Activated CD8-positive, alpha-beta T cell treated with anti-CD3 and anti-CD28 coated beads for 36 hours (primary cell): ENCODE measurements at regions not wholly inside any gene's neighbourhood (a gene's known extent, or its start where the extent isn't known, plus 50 kb on each side); places are given as distances from the start of the nearest gene placed in this dataset.

Experiments used
- ATAC-seq: fragments of 200-7000 bp; cut with Tn5 transposase; one replicate; pipeline ENCODE4 v1.10.0; 2021; ENCODE audit warnings: mild to moderate bottlenecking, moderate library complexity
- CTCF ChIA-PET: fragments of 350-600 bp; sonication (Branson Sonifier 250); formaldehyde crosslinking; loops from one replicate; lab custom pipeline; 2021; ENCODE audit warnings: antibody characterized with exemption; lab: Charles Lee
- POLR2A ChIA-PET: fragments of 350-600 bp; sonication (Branson Sonifier 250); formaldehyde crosslinking; loops from one replicate; lab custom pipeline; 2021; ENCODE audit warnings: antibody characterized with exemption; lab: Charles Lee
- DNase-seq: peaks from one replicate; pipeline ENCODE4 v3.0.0-alpha.2; 2020
- H3K27ac Mint-ChIP-seq: one replicate; pipeline ENCODE4 v1.8.0; 2021; ENCODE audit warnings: mild to moderate bottlenecking, mixed read lengths
- H3K27me3 Mint-ChIP-seq: one replicate; pipeline ENCODE4 v1.8.0; 2021; ENCODE audit warnings: mixed read lengths
- H3K36me3 Mint-ChIP-seq: one replicate; pipeline ENCODE4 v1.8.0; 2021; ENCODE audit warnings: low read depth, mixed read lengths
- H3K4me1 Mint-ChIP-seq: one replicate; pipeline ENCODE4 v1.8.0; 2021; ENCODE audit warnings: low read depth, mixed read lengths
- H3K4me3 Mint-ChIP-seq: one replicate; pipeline ENCODE4 v1.8.0; 2021; ENCODE audit warnings: mild to moderate bottlenecking, moderate library complexity, mixed read lengths
- H3K9me3 Mint-ChIP-seq: one replicate; pipeline ENCODE4 v1.8.0; 2021; ENCODE audit warnings: mixed read lengths
- CTCF ChIP-seq: fragments of 200-600 bp; IDR thresholded peaks from one replicate; pipeline ENCODE4 v1.8.0; 2022; ENCODE audit warnings: antibody characterized with exemption, mild to moderate bottlenecking
- intact Hi-C: fragments of 100-400 bp; cut with micrococcal nuclease; formaldehyde crosslinking; loops from one replicate; pipeline ENCODE4 v1.10.0; 2022

GRCh38 chr5:63655043-63655442 is 307.2 kb downstream of the HTR1A start:
- DNase-seq = no peak
- TF ChIP-seq CTCF = no peak
- H3K4me3 Mint-ChIP-seq = no peak overlapping the region
- H3K36me3 Mint-ChIP-seq = no peaks in the 10 kb centered on the region
- no peaks in the 10 kb centered on the region for H3K4me1 Mint-ChIP-seq
- peaks cover 9% of the 10 kb centered on the region for H3K9me3 Mint-ChIP-seq
- ATAC-seq = no peak
- no peaks in the 10 kb centered on the region for H3K27me3 Mint-ChIP-seq
- intact Hi-C loops = no loop called here
- H3K27ac Mint-ChIP-seq = no peak overlapping the region
- CTCF ChIA-PET = no interaction called here
- POLR2A ChIA-PET = no interaction called here

GRCh38 chr5:63650581-63650980 is 311.7 kb downstream of the HTR1A start:
- no peaks in the 10 kb centered on the region for H3K4me1 Mint-ChIP-seq
- ATAC-seq (no peak), DNase-seq (no peak)
- H3K9me3 Mint-ChIP-seq = peaks cover 1% of the 10 kb centered on the region
- H3K27ac Mint-ChIP-seq = no peak overlapping the region
- CTCF ChIA-PET = no interaction called here
- H3K36me3 Mint-ChIP-seq = no peaks in the 10 kb centered on the region
- no peaks in the 10 kb centered on the region for H3K27me3 Mint-ChIP-seq
- TF ChIP-seq CTCF = no peak
- POLR2A ChIA-PET = no interaction called here
- H3K4me3 Mint-ChIP-seq = no peak overlapping the region
- intact Hi-C loops = no loop called here

DNA sequence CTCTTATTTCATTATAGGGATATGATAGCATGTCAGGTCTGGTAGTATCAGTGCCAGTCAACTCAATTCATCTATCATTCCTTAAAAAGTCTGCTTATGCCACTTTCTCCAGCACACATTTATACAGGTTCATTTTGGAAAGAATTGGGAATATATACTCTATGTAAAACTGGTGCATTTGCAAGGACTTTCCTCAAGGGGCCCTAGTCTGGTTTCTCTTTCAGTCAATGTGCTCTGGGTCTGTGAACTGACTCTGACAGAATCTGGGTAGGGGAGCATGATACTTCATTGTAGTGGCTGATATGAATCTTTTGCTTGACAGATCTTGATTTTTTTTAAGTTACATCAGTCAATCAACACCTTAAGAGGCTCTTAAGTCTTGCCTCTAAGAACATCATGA is 313.9 kb downstream of the HTR1A start:
- Mint-ChIP-seq H3K4me3 (no peak overlapping the region), H3K36me3 (no peaks in the 10 kb centered on the region), H3K4me1 (no peaks in the 10 kb centered on the region), H3K27me3 (no peaks in the 10 kb centered on the region), H3K9me3 (no peaks in the 10 kb centered on the region), H3K27ac (no peak overlapping the region)
- POLR2A ChIA-PET = no interaction called here
- ATAC-seq = no peak
- no peak for DNase-seq
- TF ChIP-seq CTCF = no peak
- CTCF ChIA-PET = no interaction called here
- intact Hi-C loops = no loop called here

DNA sequence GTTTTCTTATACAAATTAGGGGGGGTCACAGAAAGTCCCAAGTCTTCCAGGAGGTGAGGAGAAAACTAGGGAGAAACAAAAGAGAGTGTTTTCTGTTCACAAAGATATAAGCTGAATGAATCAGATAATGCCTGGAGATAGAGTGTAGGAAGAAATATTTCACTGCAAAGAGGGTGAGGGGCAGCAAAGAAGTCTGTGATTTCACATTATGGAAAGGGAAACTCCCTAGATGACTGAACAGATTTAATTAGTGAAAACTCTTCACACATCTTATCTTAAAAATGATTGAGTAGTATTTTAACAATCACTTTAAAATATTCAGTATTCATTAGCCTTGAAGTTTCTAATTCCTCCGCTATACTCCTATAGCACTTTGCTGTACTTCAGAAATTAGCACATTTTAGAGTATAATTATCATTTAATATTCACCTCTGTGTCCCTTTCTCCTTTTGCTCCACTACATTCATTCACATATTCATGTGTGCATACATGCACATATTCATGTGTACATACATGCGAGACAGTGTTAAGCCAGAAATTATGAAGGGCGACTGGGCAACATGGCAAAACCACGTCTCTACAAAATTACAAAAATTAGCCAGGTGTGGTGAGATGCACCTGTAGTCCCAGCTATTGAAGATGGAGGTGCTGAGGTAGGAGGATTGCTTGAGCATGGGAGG is 332.2 kb downstream of the HTR1A start:
- CTCF ChIA-PET = no interaction called here
- H3K27ac Mint-ChIP-seq = no peak overlapping the region
- intact Hi-C loops = no loop called here
- no peak for DNase-seq
- no peak overlapping the region for H3K4me3 Mint-ChIP-seq
- POLR2A ChIA-PET = no interaction called here
- H3K4me1 Mint-ChIP-seq = no peaks in the 10 kb centered on the region
- H3K27me3 Mint-ChIP-seq = no peaks in the 10 kb centered on the region
- no peak for TF ChIP-seq CTCF
- H3K9me3 Mint-ChIP-seq = no peaks in the 10 kb centered on the region
- ATAC-seq = no peak
- no peaks in the 10 kb centered on the region for H3K36me3 Mint-ChIP-seq

GRCh38 chr5:63613442-63613841 is 348.8 kb downstream of the HTR1A start:
- H3K4me3 Mint-ChIP-seq = no peak overlapping the region
- ChIA-PET CTCF (interaction anchor here (1.0 kb wide), 1 partner anchor 12 kb away, joined by 3 read pairs; no protein-coding TSS in a partner anchor), POLR2A (no interaction called here)
- H3K9me3 Mint-ChIP-seq = peaks cover 2% of the 10 kb centered on the region
- DNase-seq = no peak
- no peak overlapping the region for H3K27ac Mint-ChIP-seq
- ATAC-seq = no peak
- H3K36me3 Mint-ChIP-seq = no peaks in the 10 kb centered on the region
- intact Hi-C loops = no loop called here
- H3K4me1 Mint-ChIP-seq = no peaks in the 10 kb centered on the region
- TF ChIP-seq CTCF = no peak
- H3K27me3 Mint-ChIP-seq = no peaks in the 10 kb centered on the region
